Cardiac septum (tissue), 1 donor: ENCODE measurements at regions not wholly inside any gene's neighbourhood (a gene's known extent, or its start where the extent isn't known, plus 50 kb on each side); places are given as distances from the start of the nearest gene placed in this dataset.

ENCODE experiments used
- DNase-seq: peaks from one replicate; pipeline ENCODE4 v3.0.0-alpha.2; 2020; ENCODE audit warnings: low spot score
- intact Hi-C: fragments of 100-400 bp; cut with DNase I; formaldehyde crosslinking; loops from one replicate; pipeline ENCODE4 v1.14.0; 2022
- donor health status: DM: no; HTN: no; CAD: no.

DNA sequence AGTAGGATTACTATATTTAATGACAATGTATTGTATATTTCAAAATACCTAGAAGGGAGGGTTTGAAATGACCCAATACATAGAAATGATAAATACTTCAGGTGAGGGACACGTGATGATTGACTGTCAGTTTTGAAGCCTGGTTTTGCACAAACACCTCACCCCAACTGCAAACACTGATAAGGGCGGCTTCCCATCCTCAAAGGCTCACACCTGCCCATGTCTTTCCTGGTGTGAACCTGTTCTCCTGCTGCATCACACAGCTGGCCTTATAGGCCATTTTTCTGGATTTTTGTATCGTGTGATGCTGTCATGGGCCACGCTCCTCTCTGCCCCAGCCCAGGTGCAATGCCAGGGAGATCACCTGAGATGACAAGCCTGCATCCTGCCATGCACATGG is 166.5 kb upstream of the NCK2 start:
- intact Hi-C loops = loop anchor here (5.0 to 10.0 kb wide), 2 partner anchors 209 to 387 kb away; no protein-coding TSS in a partner anchor
- no peak for DNase-seq

DNA sequence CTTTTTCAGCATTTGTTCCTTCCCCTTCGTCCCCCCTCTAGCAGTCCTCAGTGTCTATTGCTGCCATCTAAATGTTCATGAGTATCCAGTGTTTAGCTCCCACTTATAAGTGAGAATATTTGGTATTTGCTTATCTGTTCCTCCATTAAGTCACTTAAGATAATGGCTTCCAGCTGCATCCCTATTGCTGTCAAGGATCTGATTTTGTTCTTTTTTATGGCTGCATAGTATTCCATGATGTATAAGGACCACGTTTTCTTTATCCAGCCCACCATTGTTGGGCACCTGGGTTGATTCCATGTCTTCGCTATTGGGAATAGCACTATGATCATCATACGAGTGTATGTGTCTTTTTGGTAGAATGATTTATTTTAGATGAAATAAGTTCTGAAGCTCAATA is 166.9 kb upstream of the NCK2 start:
- no peak for DNase-seq

DNA sequence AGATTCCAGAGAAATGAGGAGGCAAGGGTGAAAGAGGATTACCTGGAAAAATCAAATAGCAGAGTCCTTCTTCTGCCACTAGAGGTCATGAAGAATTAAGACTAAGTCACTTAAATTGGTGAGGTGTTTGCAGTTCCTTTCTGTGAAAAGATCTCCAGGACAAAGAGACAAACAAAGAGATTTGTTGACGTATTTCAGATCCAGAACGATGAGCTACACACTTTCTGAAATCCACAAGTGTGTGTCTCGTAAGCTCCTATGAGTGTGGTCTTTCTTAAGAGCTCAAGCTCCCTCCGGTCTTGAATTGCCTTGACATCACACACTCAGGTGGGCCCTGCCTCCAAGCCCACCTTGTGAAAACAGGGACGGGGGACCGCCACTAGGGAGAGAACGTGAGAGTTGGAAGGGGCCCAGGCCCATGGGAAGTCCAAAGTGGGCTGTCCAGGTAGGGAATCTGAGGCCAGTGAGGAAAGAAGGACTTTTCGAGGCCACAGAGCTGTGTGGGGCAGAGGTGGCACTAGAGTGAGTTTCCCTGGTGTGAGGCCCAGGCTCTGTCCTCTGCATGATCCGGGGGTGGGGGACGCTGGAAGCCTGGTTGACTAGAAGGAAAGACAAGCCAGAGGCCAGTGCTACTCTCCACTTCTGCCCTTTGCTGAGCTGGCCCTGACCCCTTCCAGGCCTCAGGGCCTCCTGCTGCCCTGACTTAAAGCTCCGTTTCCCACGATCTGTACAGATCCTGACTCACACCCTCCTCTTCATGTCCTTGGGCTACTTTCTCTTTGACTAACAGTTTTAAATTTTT is 168.1 kb upstream of the NCK2 start:
- intact Hi-C loops = loop anchor here (2.0 to 10.0 kb wide), 3 partner anchors 211 to 508 kb away; no protein-coding TSS in a partner anchor
- DNase-seq = no peak

More for the DNA sequence above, 166.9 kb upstream of the NCK2 start:
- intact Hi-C loops = loop anchor here (2.0 to 10.0 kb wide), 3 partner anchors 210 to 507 kb away; no protein-coding TSS in a partner anchor

- no peak for DNase-seq
- intact Hi-C loops = loop anchor here (2.0 to 10.0 kb wide), 3 partner anchors 211 to 509 kb away; no protein-coding TSS in a partner anchor
These were observed 168.7 kb upstream of the NCK2 start for GRCh38 chr2:105576050-105576439.

DNA sequence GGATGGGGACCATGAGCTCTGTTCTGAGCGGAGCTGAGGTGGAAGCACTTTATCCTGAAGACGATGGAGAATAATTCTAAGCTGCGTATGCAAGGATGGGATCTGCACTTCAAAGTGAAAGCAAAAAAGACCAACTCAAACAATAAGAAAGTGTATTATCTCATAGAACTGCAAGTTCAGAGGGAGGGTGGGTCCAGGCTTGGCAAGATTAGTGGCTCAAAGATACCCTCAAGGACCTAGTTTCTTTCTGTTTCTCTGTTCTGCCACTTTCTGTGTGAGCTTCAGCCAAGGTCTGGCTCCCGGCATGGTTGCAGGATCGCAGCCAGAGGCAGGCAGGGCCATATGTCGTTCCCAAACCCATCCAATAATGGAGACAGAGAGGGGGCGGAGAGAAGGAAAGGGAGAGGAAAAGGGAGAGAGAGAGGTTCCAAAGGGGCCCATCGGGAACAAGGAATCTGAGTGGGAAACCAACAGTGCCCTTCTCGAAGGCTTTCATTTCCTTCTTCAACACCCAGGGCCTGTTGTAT is 169.2 kb upstream of the NCK2 start:
- no peak for DNase-seq
- intact Hi-C loops = loop anchor here (2.0 to 10.0 kb wide), 3 partner anchors 212 to 509 kb away; no protein-coding TSS in a partner anchor

- no peak for DNase-seq
- intact Hi-C loops = loop anchor here (5.0 to 10.0 kb wide), 2 partner anchors 212 to 390 kb away; no protein-coding TSS in a partner anchor
These were observed 169.8 kb upstream of the NCK2 start for GRCh38 chr2:105574796-105575344.

- DNase-seq = no peak
- intact Hi-C loops = loop anchor here (10.0 kb wide), 1 partner anchor 391 kb away; no protein-coding TSS in a partner anchor
These were observed 170.6 kb upstream of the NCK2 start for GRCh38 chr2:105573910-105574655.

DNA sequence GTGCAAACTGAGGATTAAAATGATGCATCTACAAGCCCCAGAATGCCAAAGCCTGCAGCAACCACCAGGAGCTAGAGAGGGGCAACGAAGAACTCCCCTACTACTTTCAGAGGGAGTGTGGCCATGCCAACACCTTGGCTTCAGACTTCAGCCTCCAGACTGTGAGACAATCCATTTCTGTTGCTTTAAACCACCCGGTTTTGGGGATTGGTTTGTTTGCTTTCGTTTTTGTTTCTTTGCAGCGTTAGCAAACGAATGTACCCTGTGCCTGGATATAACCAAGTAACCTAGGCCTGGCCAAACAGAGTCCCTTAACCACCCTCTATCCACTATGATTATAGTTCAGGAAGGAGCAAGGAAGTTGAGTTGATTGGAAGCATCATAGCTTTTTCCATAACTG is 171.2 kb upstream of the NCK2 start:
- no peak for DNase-seq
- intact Hi-C loops = loop anchor here (10.0 kb wide), 1 partner anchor 391 kb away; no protein-coding TSS in a partner anchor

GRCh38 chr2:105571445-105571987 is 172.7 kb upstream of the FHL2 start:
- DNase-seq = no peak
- intact Hi-C loops = loop anchor here (10.0 kb wide), 1 partner anchor 393 kb away; no protein-coding TSS in a partner anchor

DNA sequence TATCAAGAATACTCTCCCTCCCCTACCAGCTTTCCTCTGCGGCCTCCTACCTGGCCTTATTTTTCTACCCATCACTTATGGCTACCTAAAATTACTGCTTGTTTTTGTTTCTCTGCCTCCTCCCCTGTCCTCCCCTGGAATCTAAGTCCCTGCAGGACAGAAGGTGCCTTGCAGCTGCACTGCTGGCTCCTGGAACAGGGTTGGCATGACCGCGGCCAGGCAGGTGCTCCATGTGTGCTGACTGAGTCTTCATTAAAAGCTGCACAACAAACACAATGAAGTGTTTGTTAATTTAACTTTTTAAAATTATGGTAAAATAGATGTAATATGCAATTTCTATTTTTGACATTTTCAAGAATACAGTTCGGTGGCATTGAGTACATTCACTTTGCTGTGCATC is 171.9 kb upstream of the FHL2 start:
- intact Hi-C loops = loop anchor here (10.0 kb wide), 1 partner anchor 394 kb away; no protein-coding TSS in a partner anchor
- DNase-seq = no peak

DNA sequence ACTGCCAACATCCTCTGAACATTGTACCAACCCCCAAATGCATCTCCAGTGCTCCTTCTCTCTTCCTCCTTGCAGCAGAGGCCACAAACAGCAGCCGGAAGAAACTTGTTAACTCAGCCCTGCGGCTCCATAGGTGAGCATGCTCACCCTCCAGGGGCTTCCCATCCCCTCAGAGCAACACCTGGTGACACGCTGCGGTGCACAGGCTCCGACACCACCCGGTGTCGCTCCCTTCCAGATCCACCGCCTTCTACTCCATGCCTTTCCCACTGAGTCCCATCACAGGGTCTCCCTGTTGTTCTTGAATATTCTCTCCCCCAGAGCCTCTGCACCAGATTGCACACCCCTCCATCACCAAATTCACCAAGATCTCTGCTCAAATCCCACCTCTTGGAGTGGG is 171.5 kb upstream of the FHL2 start:
- intact Hi-C loops = loop anchor here (10.0 kb wide), 1 partner anchor 394 kb away; no protein-coding TSS in a partner anchor
- DNase-seq = no peak

DNA sequence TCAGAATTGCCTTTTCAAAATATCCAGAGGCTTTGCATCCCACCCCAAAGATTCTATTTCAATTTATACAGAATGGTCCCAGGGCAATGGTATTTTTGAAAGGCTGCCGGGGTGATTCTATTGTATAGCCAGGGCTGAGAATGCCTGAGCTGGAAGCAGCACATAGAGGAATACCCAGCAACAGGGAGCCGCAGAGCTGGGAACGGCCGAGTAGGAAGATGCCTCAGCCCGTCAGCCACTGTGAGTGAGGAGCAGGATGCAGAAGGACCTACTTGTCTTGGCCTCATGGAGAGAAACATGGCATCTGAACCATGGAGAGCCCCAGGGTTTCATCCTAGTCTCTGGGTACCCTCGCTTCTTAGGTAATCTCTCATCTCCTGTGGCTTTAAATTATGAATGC is 170.8 kb upstream of the FHL2 start:
- DNase-seq = no peak
- intact Hi-C loops = loop anchor here (10.0 kb wide), 1 partner anchor 395 kb away; no protein-coding TSS in a partner anchor

GRCh38 chr2:105567996-105568494 is 169.2 kb upstream of the FHL2 start:
- intact Hi-C loops = no loop called here
- no peak for DNase-seq

DNA sequence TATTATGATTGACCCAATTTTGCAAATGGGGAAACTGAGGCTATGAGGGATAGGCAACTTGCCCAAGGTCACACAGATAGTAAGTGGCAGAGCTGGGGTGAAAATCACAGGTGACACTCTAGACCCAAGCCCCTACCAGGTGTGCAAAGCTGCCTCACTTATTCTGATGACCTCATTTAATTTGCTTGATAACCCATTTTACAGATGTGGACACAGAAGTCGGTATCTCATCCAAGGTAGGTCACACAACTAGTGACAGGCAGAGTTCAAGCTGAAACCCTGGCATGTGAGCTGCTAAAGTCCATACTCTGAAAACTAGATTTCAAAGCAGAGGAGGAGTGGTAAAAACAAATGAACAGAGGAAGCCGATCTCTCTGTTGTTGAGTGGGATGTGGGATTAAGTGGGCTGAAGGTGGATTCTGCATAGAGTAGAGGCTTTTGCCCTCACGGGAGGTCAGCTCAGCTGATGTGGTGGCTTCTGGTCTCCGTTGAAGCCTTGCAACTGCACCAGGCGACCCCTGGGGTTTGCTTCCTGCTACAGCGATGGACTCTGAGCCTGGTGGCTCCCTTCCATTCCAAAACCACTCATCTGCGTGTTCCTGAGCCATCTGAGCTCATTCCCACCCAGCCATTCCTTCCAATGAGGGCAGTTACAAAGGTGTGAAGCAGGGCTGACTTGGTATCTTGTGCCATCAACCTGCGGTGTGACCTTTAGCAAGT is 164.3 kb upstream of the FHL2 start:
- no peak for DNase-seq
- intact Hi-C loops = no loop called here

DNA sequence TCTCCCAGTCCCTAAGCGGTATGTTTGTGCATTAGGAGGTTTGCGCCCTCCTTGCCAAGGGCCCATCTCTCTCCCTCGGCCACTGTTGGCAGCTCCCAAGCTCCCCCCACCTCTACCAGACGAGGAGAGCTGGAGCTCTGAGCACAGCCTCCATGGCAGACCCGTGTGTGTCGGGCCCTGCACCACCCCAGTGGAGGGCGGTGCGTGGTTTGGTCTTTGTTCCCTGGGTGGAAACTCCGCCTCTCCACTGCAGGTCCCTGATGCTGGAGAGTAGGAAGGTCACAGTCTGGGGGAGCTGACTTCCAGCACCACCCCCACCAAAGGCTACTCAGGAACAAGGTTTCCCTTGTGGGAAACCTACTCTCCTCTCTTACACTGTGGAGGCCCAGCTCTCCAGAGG is 162.6 kb upstream of the FHL2 start:
- DNase-seq = no peak
- intact Hi-C loops = no loop called here

DNA sequence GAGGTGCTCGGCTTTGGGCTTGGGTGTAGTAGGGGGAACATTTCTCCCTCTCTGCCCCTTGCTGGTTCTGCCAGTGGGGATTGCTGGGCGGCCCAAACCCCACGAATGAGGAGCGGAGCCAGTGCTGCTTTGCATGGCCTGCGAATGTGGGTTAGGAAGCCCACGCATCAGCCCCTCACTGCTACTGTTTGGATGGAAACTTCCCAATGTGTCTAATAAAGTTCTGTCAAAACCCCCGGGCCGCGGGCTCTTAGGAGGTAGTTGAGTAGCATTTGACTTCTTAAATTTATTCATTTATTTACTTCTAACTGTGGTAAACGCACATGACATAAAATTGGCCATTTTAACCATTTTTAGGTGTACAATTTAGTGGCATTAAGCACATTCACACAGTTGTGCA is 161.3 kb upstream of the FHL2 start:
- intact Hi-C loops = no loop called here
- DNase-seq = no peak

- no peak for DNase-seq
- intact Hi-C loops = no loop called here
These were observed 158.4 kb upstream of the FHL2 start for GRCh38 chr2:105557021-105557920.

GRCh38 chr2:105556366-105556765 is 157.5 kb upstream of the FHL2 start:
- no peak for DNase-seq
- intact Hi-C loops = no loop called here
